GM12878 (cell line): ENCODE measurements at regions not wholly inside any gene's neighbourhood (a gene's known extent, or its start where the extent isn't known, plus 50 kb on each side); places are given as distances from the start of the nearest gene placed in this dataset.
"Not testable (repeated sequence)": the region's sequence is repeated elsewhere in the genome, so short reads cannot be mapped to it uniquely, and the experiment has no call there.

ENCODE experiments used
- EZH2 ChIP-seq: IDR thresholded peaks from 2 replicates; pipeline ENCODE4 v1.6.1; 2012; ENCODE audit warnings: low read depth, mild to moderate bottlenecking, control low read depth, inconsistent platforms, low read length, borderline replicate concordance; ENCODE audit not compliant: control insufficient read depth
- POLR2A ChIP-seq: IDR thresholded peaks from 2 replicates; pipeline ENCODE4 v1.6.1; 2011; ENCODE audit warnings: low read depth, mild to moderate bottlenecking, low read length
- SIN3A ChIP-seq: IDR thresholded peaks from 2 replicates; pipeline ENCODE4 v1.6.1; 2012; ENCODE audit warnings: low read depth, low read length, improper control_type of control experiment
- SREBF1 ChIP-seq: IDR thresholded peaks from 2 replicates; pipeline ENCODE4 v1.6.1; 2012; ENCODE audit warnings: mild to moderate bottlenecking, low read length
- TF ChIP-seq, protein P1 (sequence below): IDR thresholded peaks from 2 replicates; pipeline ENCODE4 v1.6.1; 2011; ENCODE audit warnings: borderline replicate concordance, low read depth, mild to moderate bottlenecking, moderate library complexity, mixed read lengths, low read length; ENCODE audit not compliant: insufficient read depth; ENCODE audit errors: extremely low read length
- TF ChIP-seq, protein P2 (sequence below), 3 experiments: IDR thresholded peaks in 2 of 3; conservative IDR thresholded peaks in 1 of 3; 2 replicates each; pipeline ENCODE4 v1.5.1; 2011; ENCODE audit warnings: low read depth in 3 of 3, low read length in 3 of 3, mild to moderate bottlenecking in 3 of 3, control low read depth in 2 of 3, moderate library complexity in 2 of 3, inconsistent platforms in 1 of 3, mixed read lengths in 1 of 3; ENCODE audit not compliant: control insufficient read depth in 2 of 3, insufficient read depth in 1 of 3; ENCODE audit errors: extremely low read depth in 1 of 3
- TF ChIP-seq, protein P3 (sequence below): IDR thresholded peaks from 2 replicates; pipeline ENCODE4 v1.6.1; 2012; ENCODE audit warnings: low read length, inconsistent platforms

DNA sequence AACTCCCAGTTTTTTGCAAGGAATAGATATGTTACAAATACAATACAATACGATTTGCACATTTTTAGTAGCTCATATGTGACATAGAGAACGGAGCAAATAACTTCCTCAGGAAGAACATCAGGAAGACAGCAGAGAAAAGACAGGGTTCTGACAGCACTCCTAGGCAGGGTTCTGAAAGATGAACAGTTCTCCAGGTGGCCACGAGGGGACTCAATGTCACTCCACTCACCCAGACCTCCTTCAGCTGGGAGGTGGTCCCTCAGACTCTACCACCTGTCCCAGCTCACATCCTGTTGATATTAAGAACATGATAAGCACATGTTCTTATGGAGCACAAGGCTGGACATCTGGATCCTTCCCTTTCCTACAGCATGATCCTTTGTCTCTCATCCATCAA is 101.1 kb upstream of the CCT8L2 start:
- TF ChIP-seq, protein P1, sequence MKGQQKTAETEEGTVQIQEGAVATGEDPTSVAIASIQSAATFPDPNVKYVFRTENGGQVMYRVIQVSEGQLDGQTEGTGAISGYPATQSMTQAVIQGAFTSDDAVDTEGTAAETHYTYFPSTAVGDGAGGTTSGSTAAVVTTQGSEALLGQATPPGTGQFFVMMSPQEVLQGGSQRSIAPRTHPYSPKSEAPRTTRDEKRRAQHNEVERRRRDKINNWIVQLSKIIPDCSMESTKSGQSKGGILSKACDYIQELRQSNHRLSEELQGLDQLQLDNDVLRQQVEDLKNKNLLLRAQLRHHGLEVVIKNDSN = not testable (repeated sequence)
- not testable (repeated sequence) for TF ChIP-seq POLR2A, EZH2, SREBF1, SIN3A
- TF ChIP-seq, protein P2, sequence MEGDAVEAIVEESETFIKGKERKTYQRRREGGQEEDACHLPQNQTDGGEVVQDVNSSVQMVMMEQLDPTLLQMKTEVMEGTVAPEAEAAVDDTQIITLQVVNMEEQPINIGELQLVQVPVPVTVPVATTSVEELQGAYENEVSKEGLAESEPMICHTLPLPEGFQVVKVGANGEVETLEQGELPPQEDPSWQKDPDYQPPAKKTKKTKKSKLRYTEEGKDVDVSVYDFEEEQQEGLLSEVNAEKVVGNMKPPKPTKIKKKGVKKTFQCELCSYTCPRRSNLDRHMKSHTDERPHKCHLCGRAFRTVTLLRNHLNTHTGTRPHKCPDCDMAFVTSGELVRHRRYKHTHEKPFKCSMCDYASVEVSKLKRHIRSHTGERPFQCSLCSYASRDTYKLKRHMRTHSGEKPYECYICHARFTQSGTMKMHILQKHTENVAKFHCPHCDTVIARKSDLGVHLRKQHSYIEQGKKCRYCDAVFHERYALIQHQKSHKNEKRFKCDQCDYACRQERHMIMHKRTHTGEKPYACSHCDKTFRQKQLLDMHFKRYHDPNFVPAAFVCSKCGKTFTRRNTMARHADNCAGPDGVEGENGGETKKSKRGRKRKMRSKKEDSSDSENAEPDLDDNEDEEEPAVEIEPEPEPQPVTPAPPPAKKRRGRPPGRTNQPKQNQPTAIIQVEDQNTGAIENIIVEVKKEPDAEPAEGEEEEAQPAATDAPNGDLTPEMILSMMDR (IDR thresholded peaks at IDR 0.05 in 2 of 3, conservative IDR thresholded peaks at IDR 0.05 in 1 of 3; ENCODE audit: control insufficient read depth in 2 of 3, extremely low read depth in 1 of 3, insufficient read depth in 1 of 3, low read depth in 3 of 3, low read length in 3 of 3) = not testable (repeated sequence)
- TF ChIP-seq, protein P3, sequence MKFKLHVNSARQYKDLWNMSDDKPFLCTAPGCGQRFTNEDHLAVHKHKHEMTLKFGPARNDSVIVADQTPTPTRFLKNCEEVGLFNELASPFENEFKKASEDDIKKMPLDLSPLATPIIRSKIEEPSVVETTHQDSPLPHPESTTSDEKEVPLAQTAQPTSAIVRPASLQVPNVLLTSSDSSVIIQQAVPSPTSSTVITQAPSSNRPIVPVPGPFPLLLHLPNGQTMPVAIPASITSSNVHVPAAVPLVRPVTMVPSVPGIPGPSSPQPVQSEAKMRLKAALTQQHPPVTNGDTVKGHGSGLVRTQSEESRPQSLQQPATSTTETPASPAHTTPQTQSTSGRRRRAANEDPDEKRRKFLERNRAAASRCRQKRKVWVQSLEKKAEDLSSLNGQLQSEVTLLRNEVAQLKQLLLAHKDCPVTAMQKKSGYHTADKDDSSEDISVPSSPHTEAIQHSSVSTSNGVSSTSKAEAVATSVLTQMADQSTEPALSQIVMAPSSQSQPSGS = not testable (repeated sequence)
